ENCODE measurements at regions not wholly inside any gene's neighbourhood (a gene's known extent, or its start where the extent isn't known, plus 50 kb on each side); places are given as distances from the start of the nearest gene placed in this dataset.

DNA sequence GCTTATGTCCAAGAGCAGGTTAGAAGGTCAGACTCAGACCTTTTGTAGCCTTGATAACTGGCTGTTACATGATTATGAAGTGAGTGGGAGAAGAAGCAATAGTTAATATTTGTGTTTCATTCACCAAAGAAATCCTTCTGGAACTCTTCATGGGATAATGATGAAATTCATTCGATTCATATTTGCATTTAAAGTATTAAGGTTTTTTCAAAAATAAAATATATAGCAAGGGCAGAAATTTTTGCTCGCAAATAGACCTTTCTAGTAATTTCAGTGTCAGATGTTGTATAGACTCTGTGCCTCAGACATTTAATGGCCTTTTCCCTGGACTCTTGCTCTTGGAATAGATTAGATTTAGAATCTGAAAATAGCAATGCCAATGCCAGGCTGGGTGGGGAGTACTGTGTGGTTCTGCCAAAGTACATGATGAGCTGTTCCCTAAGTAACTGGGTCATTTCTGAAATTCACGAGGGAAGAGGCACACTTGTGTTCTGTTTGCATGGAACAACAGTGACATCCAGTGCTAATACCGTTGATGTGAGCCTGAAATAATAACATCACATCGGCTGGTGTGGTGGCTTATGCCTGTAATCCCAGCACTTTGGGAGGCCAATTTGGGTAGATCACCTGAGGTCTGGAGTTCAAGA, 119.2 kb downstream of the MBL2 start:
- no peaks in the 10 kb centered on the region for H3K36me3 ChIP-seq (ENCODE audit: control insufficient read depth in 1 of 2, insufficient read depth in 2 of 2, low read length in 2 of 2)
- RAD21 ChIA-PET (ENCODE audit: low non-redundant PET in 1 of 2, low total read pairs in 2 of 2, uncharacterized antibody in 2 of 2, unreplicated experiment in 2 of 2): no interaction called here
- H3K4me3 ChIP-seq (replicated peaks in 1 of 2; ENCODE audit: low read depth in 1 of 2, low read length in 2 of 2): no peak overlapping the region
- no peaks in the 10 kb centered on the region for H3K4me1 ChIP-seq (ENCODE audit: control insufficient read depth in 1 of 2, insufficient read depth in 2 of 2, low read length in 2 of 2)
- CTCF ChIA-PET: interaction anchor here (1.4 kb wide), 1 partner anchor 10 kb away, joined by 4 read pairs; no protein-coding TSS in a partner anchor
- no peak for DNase-seq (ENCODE audit: low read depth, low spot score)
- TF ChIP-seq SRF (IDR thresholded peaks at IDR 0.05; ENCODE audit: low read depth) (no peak), SIN3A (IDR thresholded peaks at IDR 0.05; ENCODE audit: low read depth) (no peak), RAD21 (IDR thresholded peaks at IDR 0.05; ENCODE audit: low read depth) (no peak), EZH2 (IDR thresholded peaks at IDR 0.05) (no peak), EGR1 (IDR thresholded peaks at IDR 0.05; ENCODE audit: low read depth) (no peak)
- TF ChIP-seq, protein P1, sequence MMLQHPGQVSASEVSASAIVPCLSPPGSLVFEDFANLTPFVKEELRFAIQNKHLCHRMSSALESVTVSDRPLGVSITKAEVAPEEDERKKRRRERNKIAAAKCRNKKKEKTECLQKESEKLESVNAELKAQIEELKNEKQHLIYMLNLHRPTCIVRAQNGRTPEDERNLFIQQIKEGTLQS (IDR thresholded peaks at IDR 0.05): no peak
- no peak for ATAC-seq
- no peaks in the 10 kb centered on the region for H3K9me2 ChIP-seq (ENCODE audit: insufficient read depth)
- intact Hi-C loops (cut with micrococcal nuclease): no loop called here
- BruUV-seq (replicated peaks): no TSS peak
- no peaks in the 10 kb centered on the region for H3K9me3 ChIP-seq (ENCODE audit: control insufficient read depth in 1 of 2, insufficient read depth in 1 of 2, low read depth in 1 of 2, low read length in 2 of 2)
- no peak overlapping the region for H3K27ac ChIP-seq (ENCODE audit: low read depth, low read length)
- no peaks in the 10 kb centered on the region for H4K20me1 ChIP-seq (ENCODE audit: insufficient read depth)
- POLR2A ChIA-PET: no interaction called here
- H3K27me3 ChIP-seq (ENCODE audit: insufficient read depth, low read length): no peaks in the 10 kb centered on the region
- H2AFZ ChIP-seq (ENCODE audit: low read depth, low read length, poor library complexity, severe bottlenecking): no peak overlapping the region
- no peak overlapping the region for H3K4me2 ChIP-seq (ENCODE audit: low read length)
- H3K9ac ChIP-seq (ENCODE audit: low read length): no peak overlapping the region
- no peaks in the 10 kb centered on the region for H3K79me2 ChIP-seq (ENCODE audit: insufficient read depth, low read length)

DNA sequence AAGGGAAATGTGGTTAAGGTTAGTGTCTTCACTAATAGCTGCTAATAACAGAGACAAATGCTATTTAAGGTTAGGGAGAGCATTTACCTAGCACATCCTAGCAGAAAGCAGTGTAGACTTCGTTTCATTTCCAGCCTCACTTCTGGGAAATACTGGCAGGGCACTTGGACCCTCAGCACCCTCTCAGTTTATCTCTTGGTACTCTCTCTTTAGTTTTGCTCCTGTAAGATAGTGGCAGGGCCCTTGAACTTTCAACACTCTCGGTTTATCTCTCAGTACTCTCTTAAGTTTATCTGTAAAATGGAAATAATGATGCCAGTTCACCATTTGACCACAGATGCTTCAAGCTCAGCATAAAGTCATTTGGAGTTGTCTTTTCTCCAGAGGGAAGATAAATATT, 118.4 kb downstream of the MBL2 start:
- ChIA-PET CTCF (interaction anchor here (1.4 kb wide), 1 partner anchor 10 kb away, joined by 4 read pairs; no protein-coding TSS in a partner anchor), POLR2A (no interaction called here), RAD21 (ENCODE audit: low non-redundant PET in 1 of 2, low total read pairs in 2 of 2, uncharacterized antibody in 2 of 2, unreplicated experiment in 2 of 2) (no interaction called here)
- H3K4me1 ChIP-seq (ENCODE audit: control insufficient read depth in 1 of 2, insufficient read depth in 2 of 2, low read length in 2 of 2): no peaks in the 10 kb centered on the region
- H3K9me2 ChIP-seq (ENCODE audit: insufficient read depth): no peaks in the 10 kb centered on the region
- ATAC-seq: no peak
- H3K9ac ChIP-seq (ENCODE audit: low read length): no peak overlapping the region
- no TSS peak for BruUV-seq (replicated peaks)
- H3K27me3 ChIP-seq (ENCODE audit: insufficient read depth, low read length): no peaks in the 10 kb centered on the region
- no peaks in the 10 kb centered on the region for H4K20me1 ChIP-seq (ENCODE audit: insufficient read depth)
- no peak overlapping the region for H2AFZ ChIP-seq (ENCODE audit: low read depth, low read length, poor library complexity, severe bottlenecking)
- no peak overlapping the region for H3K4me2 ChIP-seq (ENCODE audit: low read length)
- no peak for DNase-seq (ENCODE audit: low read depth, low spot score)
- no peaks in the 10 kb centered on the region for H3K9me3 ChIP-seq (ENCODE audit: control insufficient read depth in 1 of 2, insufficient read depth in 1 of 2, low read depth in 1 of 2, low read length in 2 of 2)
- H3K36me3 ChIP-seq (ENCODE audit: control insufficient read depth in 1 of 2, insufficient read depth in 2 of 2, low read length in 2 of 2): no peaks in the 10 kb centered on the region
- H3K79me2 ChIP-seq (ENCODE audit: insufficient read depth, low read length): no peaks in the 10 kb centered on the region
- intact Hi-C loops (cut with micrococcal nuclease): no loop called here
- no peak overlapping the region for H3K27ac ChIP-seq (ENCODE audit: low read depth, low read length)
- no peak overlapping the region for H3K4me3 ChIP-seq (replicated peaks in 1 of 2; ENCODE audit: low read depth in 1 of 2, low read length in 2 of 2)
- TF ChIP-seq, protein P2, sequence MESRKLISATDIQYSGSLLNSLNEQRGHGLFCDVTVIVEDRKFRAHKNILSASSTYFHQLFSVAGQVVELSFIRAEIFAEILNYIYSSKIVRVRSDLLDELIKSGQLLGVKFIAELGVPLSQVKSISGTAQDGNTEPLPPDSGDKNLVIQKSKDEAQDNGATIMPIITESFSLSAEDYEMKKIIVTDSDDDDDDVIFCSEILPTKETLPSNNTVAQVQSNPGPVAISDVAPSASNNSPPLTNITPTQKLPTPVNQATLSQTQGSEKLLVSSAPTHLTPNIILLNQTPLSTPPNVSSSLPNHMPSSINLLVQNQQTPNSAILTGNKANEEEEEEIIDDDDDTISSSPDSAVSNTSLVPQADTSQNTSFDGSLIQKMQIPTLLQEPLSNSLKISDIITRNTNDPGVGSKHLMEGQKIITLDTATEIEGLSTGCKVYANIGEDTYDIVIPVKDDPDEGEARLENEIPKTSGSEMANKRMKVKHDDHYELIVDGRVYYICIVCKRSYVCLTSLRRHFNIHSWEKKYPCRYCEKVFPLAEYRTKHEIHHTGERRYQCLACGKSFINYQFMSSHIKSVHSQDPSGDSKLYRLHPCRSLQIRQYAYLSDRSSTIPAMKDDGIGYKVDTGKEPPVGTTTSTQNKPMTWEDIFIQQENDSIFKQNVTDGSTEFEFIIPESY (IDR thresholded peaks at IDR 0.05; ENCODE audit: extremely low read depth, insufficient replicate concordance, low read length): no peak
- TF ChIP-seq EZH2 (IDR thresholded peaks at IDR 0.05): no peak
- no peak for TF ChIP-seq ELF1 (IDR thresholded peaks at IDR 0.05; ENCODE audit: borderline replicate concordance, low read depth)
- TF ChIP-seq SIN3A (IDR thresholded peaks at IDR 0.05; ENCODE audit: low read depth): no peak
- TF ChIP-seq, protein P3, sequence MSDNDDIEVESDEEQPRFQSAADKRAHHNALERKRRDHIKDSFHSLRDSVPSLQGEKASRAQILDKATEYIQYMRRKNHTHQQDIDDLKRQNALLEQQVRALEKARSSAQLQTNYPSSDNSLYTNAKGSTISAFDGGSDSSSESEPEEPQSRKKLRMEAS (IDR thresholded peaks at IDR 0.05): no peak
- no peak for TF ChIP-seq YY1 (IDR thresholded peaks at IDR 0.05; ENCODE audit: extremely low read depth, insufficient replicate concordance, low read depth, low read length)
- no peak for TF ChIP-seq POLR2AphosphoS5 (IDR thresholded peaks at IDR 0.05; ENCODE audit: low read depth, low read length)
- no peak for TF ChIP-seq SP1 (IDR thresholded peaks at IDR 0.05; ENCODE audit: low read depth)
- TF ChIP-seq POLR2A (IDR thresholded peaks at IDR 0.05; ENCODE audit: borderline replicate concordance, extremely low read depth, insufficient read depth, insufficient read length): no peak
- TF ChIP-seq CEBPB (IDR thresholded peaks at IDR 0.05; ENCODE audit: low read depth): no peak
- TF ChIP-seq EGR1 (IDR thresholded peaks at IDR 0.05; ENCODE audit: low read depth): no peak
- TF ChIP-seq, protein P1 (IDR thresholded peaks at IDR 0.05): no peak
- no peak for TF ChIP-seq EZH2phosphoT487 (IDR thresholded peaks at IDR 0.05; ENCODE audit: borderline replicate concordance)
- TF ChIP-seq, protein P4, sequence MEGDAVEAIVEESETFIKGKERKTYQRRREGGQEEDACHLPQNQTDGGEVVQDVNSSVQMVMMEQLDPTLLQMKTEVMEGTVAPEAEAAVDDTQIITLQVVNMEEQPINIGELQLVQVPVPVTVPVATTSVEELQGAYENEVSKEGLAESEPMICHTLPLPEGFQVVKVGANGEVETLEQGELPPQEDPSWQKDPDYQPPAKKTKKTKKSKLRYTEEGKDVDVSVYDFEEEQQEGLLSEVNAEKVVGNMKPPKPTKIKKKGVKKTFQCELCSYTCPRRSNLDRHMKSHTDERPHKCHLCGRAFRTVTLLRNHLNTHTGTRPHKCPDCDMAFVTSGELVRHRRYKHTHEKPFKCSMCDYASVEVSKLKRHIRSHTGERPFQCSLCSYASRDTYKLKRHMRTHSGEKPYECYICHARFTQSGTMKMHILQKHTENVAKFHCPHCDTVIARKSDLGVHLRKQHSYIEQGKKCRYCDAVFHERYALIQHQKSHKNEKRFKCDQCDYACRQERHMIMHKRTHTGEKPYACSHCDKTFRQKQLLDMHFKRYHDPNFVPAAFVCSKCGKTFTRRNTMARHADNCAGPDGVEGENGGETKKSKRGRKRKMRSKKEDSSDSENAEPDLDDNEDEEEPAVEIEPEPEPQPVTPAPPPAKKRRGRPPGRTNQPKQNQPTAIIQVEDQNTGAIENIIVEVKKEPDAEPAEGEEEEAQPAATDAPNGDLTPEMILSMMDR (IDR thresholded peaks at IDR 0.05 in 2 of 3, conservative IDR thresholded peaks at IDR 0.05 in 1 of 3; ENCODE audit: borderline replicate concordance in 1 of 3, insufficient read depth in 1 of 3, low read depth in 2 of 3, low read length in 2 of 3): no peak

All from HCT116 (cell line).